HepG2 (cell line): ENCODE measurements at regions not wholly inside any gene's neighbourhood (a gene's known extent, or its start where the extent isn't known, plus 50 kb on each side); places are given as distances from the start of the nearest gene placed in this dataset.

Experiments
- ATAC-seq: fragments of 200-7000 bp; cut with Tn5 transposase; 3 replicates; pipeline ENCODE4 v1.9.1; 2020; ENCODE audit warnings: mild to moderate bottlenecking, moderate library complexity
- BruUV-seq: library from RNA; stranded (reverse); fragments of 400-500 nt; replicated peaks from 2 replicates; lab custom pipeline; 2021; lab: Mats Ljungman, UMichigan
- CTCF ChIA-PET: fragments of 300-600 bp; formaldehyde crosslinking; extraction: SDS; loops from one replicate; lab custom pipeline; 2021; ENCODE audit warnings: low total read pairs, inconsistent platforms, low intra/inter-chr PET ratio; lab: Yijun Ruan, JAX
- POLR2A ChIA-PET: fragments of 350-600 bp; sonication (Branson Sonifier 250); formaldehyde crosslinking; loops from one replicate; lab custom pipeline; 2020; ENCODE audit warnings: antibody characterized with exemption, inconsistent platforms; lab: Yijun Ruan, JAX
- DNase-seq: peaks from one replicate; pipeline ENCODE4 v3.0.0-alpha.2; 2015; ENCODE audit warnings: low spot score
- FAIRE-seq: peaks from 3 replicates; lab custom pipeline; 2011; peaks lifted over from hg19 to GRCh38; lab: Jason Lieb, UNC
- H2AFZ ChIP-seq: one replicate; pipeline ENCODE4 v1.6.1; 2011; ENCODE audit warnings: low read length, inconsistent platforms
- H3K27ac ChIP-seq: fragments of 300-600 bp; 3 replicates; pipeline ENCODE4 v1.8.0; 2011; ENCODE audit warnings: mixed run types, mild to moderate bottlenecking, mixed read lengths, low read length, inconsistent platforms; ENCODE audit not compliant: insufficient read depth; ENCODE audit errors: extremely low read length
- H3K27me3 ChIP-seq, 2 experiments: fragments of 200-600 bp in 1 of 2; 2 replicates in 1 of 2; 3 replicates in 1 of 2; pipeline versions ENCODE4 v1.6.0 to v1.8.0; 2011; ENCODE audit warnings: low read length in 2 of 2, mild to moderate bottlenecking in 2 of 2, moderate library complexity in 2 of 2, inconsistent platforms in 1 of 2; ENCODE audit not compliant: insufficient read depth in 2 of 2, control insufficient read depth in 1 of 2
- H3K36me3 ChIP-seq, 2 experiments: fragments of 200-600 bp in 1 of 2; replicated peaks in 1 of 2; 2 replicates in 1 of 2; 3 replicates in 1 of 2; pipeline versions ENCODE4 v1.5.1 to v1.8.0; 2011; ENCODE audit warnings: low read length in 2 of 2, inconsistent platforms in 1 of 2; ENCODE audit not compliant: insufficient read depth in 2 of 2, control insufficient read depth in 1 of 2
- H3K4me1 ChIP-seq: 2 replicates; pipeline ENCODE4 v1.5.1; 2012; ENCODE audit warnings: low read length, inconsistent platforms; ENCODE audit not compliant: insufficient read depth
- H3K4me2 ChIP-seq: 2 replicates; pipeline ENCODE4 v1.6.0; 2011; ENCODE audit warnings: low read depth, low read length, inconsistent platforms
- H3K4me3 ChIP-seq, 3 experiments: fragments of 200-600 bp in 1 of 3; sonication (generic), shearing (Covaris generic) in 1 of 3; replicated peaks in 1 of 3; 2 replicates each; pipeline ENCODE4 v1.5.1; 2011 to 2016; ENCODE audit warnings: low read length in 3 of 3, inconsistent platforms in 2 of 3, low read depth in 2 of 3, mild to moderate bottlenecking in 2 of 3, control low read depth in 1 of 3, mixed read lengths in 1 of 3; ENCODE audit not compliant: insufficient read depth in 1 of 3
- H3K79me2 ChIP-seq: one replicate; pipeline ENCODE4 v1.6.1; 2011; ENCODE audit warnings: low read length, inconsistent platforms; ENCODE audit not compliant: insufficient read depth
- H3K9ac ChIP-seq: 2 replicates; pipeline ENCODE4 v1.6.0; 2011; ENCODE audit warnings: mild to moderate bottlenecking, low read depth, low read length, inconsistent platforms; ENCODE audit not compliant: insufficient read depth
- H3K9me3 ChIP-seq: 2 replicates; pipeline ENCODE4 v1.5.1; 2012; ENCODE audit warnings: mild to moderate bottlenecking, low read length
- H4K20me1 ChIP-seq: 2 replicates; pipeline ENCODE4 v1.6.0; 2011; ENCODE audit warnings: inconsistent platforms, mild to moderate bottlenecking, low read length, moderate library complexity; ENCODE audit not compliant: insufficient read depth
- FOSL2 ChIP-seq: sonication (generic); formaldehyde crosslinking; IDR thresholded peaks from 2 replicates; pipeline ENCODE4 v1.4.0; 2020; ENCODE audit warnings: missing genetic modification reagents
- FOXJ3 ChIP-seq: sonication (generic); formaldehyde crosslinking; IDR thresholded peaks from 2 replicates; pipeline ENCODE4 v1.4.0; 2020; ENCODE audit warnings: missing genetic modification reagents, mild to moderate bottlenecking, borderline replicate concordance
- GATAD1 ChIP-seq: IDR thresholded peaks from 2 replicates; pipeline ENCODE4 v1.6.1; 2016; ENCODE audit warnings: missing genetic modification reagents, missing compliant biosample characterization
- SP5 ChIP-seq: IDR thresholded peaks from 2 replicates; pipeline ENCODE4 v1.6.1; 2016; ENCODE audit warnings: low read depth, borderline replicate concordance
- ZNF33A ChIP-seq: sonication (generic); formaldehyde crosslinking; IDR thresholded peaks from 2 replicates; pipeline ENCODE4 v1.5.1; 2020; ENCODE audit warnings: missing genetic modification reagents, mild to moderate bottlenecking, moderate library complexity, borderline replicate concordance
- WGBS: methylation state at CpG from one replicate; pipeline ENCODE4 v1.1.6; 2017; ENCODE audit warnings: low lambda C conversion rate; 5-methylcytosine and 5-hydroxymethylcytosine counted together
- in situ Hi-C: cut with HindIII; loops from 2 replicates; pipeline ENCODE4 v1.10.0; 2017; ENCODE audit warnings: low pct_unique_long_range_greater_than_20kb; ENCODE audit not compliant: extremely low pct_ligation_motif_present
- intact Hi-C: fragments of 100-400 bp; cut with micrococcal nuclease; formaldehyde crosslinking; loops from one replicate; pipeline ENCODE4 v1.10.0; 2022; ENCODE audit not compliant: unreplicated experiment

GRCh38 chr15:79635897-79636561 lies 203.9 kb downstream of the MINAR1 start:
- Histone ChIP-seq H3K4me2 (no peak overlapping the region), H2AFZ (no peak overlapping the region), H4K20me1 (no peaks in the 10 kb centered on the region), H3K9ac (no peak overlapping the region), H3K79me2 (no peaks in the 10 kb centered on the region), H3K27ac (no peak overlapping the region)
- in situ Hi-C loops: no loop called here
- BruUV-seq: no TSS peak
- no peak for ATAC-seq
- no peak for DNase-seq
- no peak for TF ChIP-seq GATAD1
- TF ChIP-seq, all 625 proteins: peak for 0
- H3K9me3 ChIP-seq: no peaks in the 10 kb centered on the region
- ChIA-PET POLR2A (no interaction called here), CTCF (no interaction called here)
- FAIRE-seq: no peak
- intact Hi-C loops: no loop called here
- peaks cover 29% of the 10 kb centered on the region for H3K4me1 ChIP-seq
- no peaks in the 10 kb centered on the region for H3K27me3 ChIP-seq
- H3K36me3 ChIP-seq: no peaks in the 10 kb centered on the region
- 64% methylated on average over 3 of the region's 3 CpGs for WGBS
- no peak overlapping the region for H3K4me3 ChIP-seq

- H3K4me2 ChIP-seq: no peak overlapping the region
- no peak overlapping the region for H2AFZ ChIP-seq
- H3K27ac ChIP-seq: no peak overlapping the region
- H3K4me1 ChIP-seq: peaks cover 23% of the 10 kb centered on the region
- no peaks in the 10 kb centered on the region for H3K9me3 ChIP-seq
- no peak for FAIRE-seq
- peak; percentile 7 for DNase-seq
- TF ChIP-seq FOXJ3 (CRISPR knock-in tag) (no peak), SP5 (no peak), FOSL2 (CRISPR knock-in tag) (peak; percentile 42), ZNF33A (no peak)
- H3K79me2 ChIP-seq: no peaks in the 10 kb centered on the region
- no peak overlapping the region for H3K9ac ChIP-seq
- ChIA-PET POLR2A (no interaction called here), CTCF (no interaction called here)
- H3K27me3 ChIP-seq: no peaks in the 10 kb centered on the region
- H4K20me1 ChIP-seq: no peaks in the 10 kb centered on the region
- intact Hi-C loops: no loop called here
- BruUV-seq: no TSS peak
- H3K36me3 ChIP-seq: no peaks in the 10 kb centered on the region
- no peak for ATAC-seq
- 2% methylated on average over 3 of the region's 3 CpGs for WGBS
- no peak overlapping the region for H3K4me3 ChIP-seq
- in situ Hi-C loops: no loop called here
Observed at GRCh38 chr15:79640206-79640605, 208.1 kb downstream of the MINAR1 start.
